ENCODE measurements at regions not wholly inside any gene's neighbourhood (a gene's known extent, or its start where the extent isn't known, plus 50 kb on each side); places are given as distances from the start of the nearest gene placed in this dataset.

GRCh38 chr6:137683916-137684315, 183.1 kb upstream of the TNFAIP3 start:
- no peak for TF ChIP-seq CTCF (IDR thresholded peaks at IDR 0.05; ENCODE audit: low read depth, low read length, missing input control)
- TF ChIP-seq SP1 (IDR thresholded peaks at IDR 0.05): no peak
- TF ChIP-seq MAX (IDR thresholded peaks at IDR 0.05): no peak
